Ammon's horn (tissue), 1 donor: ENCODE measurements at regions not wholly inside any gene's neighbourhood (a gene's known extent, or its start where the extent isn't known, plus 50 kb on each side); places are given as distances from the start of the nearest gene placed in this dataset.
"Not testable (repeated sequence)": the region's sequence is repeated elsewhere in the genome, so short reads cannot be mapped to it uniquely, and the experiment has no call there.

Experiments used
- DNase-seq: peaks from one replicate; pipeline ENCODE4 v3.0.0-alpha.2; 2016; ENCODE audit warnings: low spot score

DNA sequence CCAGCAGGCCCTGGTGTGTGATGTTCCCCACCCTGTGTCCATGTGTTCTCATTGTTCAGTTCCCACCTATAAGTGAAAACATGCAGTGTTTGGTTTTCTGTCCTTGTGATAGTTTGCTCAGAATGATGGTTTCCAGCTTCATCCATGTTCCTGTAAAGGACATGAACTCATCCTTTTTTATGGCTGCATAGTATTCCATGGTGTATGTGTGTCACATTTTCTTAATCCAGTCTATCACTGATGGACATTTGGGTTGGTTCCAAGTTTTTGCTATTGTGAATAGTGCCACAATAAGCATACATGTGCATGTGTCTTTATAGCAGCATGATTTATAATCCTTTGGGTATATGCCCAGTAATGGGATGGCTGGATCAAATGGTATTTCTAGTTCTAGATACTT is 130.4 kb upstream of the FHL2 start:
- not testable (repeated sequence) for DNase-seq

- no peak for DNase-seq
Measured at GRCh38 chr2:105526000-105526925, 127.4 kb upstream of the FHL2 start.

DNA sequence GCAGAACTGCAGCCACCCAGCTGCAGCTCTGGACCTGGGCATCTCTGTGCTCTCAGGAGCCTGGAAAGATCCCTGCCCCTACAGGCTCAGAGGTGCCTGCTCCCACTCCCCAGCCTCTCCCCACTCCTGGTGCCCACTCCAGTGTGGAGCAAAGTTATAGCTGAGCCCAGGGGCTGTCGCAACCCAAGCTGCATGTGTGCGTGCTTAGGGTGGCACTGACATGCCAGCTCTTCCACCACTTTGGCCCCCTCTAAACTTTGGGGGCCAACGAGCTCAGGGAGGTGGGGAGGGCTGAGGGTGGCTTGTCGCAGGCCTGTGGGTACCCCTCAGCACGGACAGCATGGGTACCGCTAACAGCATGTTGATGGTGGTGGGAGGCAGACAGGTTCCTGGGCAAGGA is 126.3 kb upstream of the FHL2 start:
- DNase-seq, result no peak

- no peak for DNase-seq
Measured at GRCh38 chr2:105522645-105523044, 123.8 kb upstream of the FHL2 start.

DNA sequence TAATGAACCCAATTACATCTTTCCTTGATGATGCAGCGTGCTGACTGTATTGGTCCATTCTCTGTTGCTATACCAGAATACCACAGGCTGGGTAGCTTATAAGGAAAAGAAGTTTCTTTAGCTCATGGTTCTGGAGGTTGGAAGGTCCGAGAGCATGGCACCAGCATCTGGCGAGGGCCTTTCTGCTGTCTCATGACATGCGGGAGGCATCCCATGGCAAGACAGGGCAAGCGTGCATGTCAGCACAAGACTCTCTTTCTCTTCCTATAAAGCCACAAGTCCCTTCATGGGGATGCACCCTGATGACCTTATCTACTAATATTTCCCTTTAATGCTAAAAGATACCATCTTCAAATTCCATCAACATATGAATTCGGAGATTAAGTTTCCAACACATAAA is 122.8 kb upstream of the FHL2 start:
- DNase-seq, result no peak

DNA sequence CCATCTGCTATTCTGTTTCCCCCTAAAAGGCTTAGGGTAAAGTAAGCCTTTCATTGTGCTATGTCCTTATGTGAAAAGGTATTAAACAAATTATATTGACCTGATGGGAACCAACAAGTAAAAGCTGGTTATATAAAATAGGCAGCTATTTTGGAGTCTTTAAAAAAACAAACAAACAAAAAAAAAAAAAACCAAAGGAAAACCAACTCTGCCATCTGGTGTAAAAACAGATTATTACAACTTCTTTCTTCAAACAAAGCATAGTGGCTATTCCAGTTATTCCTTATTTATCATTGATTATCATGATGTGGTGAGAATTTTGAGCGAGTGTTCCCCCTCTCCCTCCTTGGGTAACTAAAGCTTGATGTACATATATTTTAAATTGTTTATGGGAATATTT is 122.3 kb upstream of the FHL2 start:
- DNase-seq, result no peak

GRCh38 chr2:105519516-105519915 is 120.7 kb upstream of the FHL2 start:
- DNase-seq, result no peak

DNA sequence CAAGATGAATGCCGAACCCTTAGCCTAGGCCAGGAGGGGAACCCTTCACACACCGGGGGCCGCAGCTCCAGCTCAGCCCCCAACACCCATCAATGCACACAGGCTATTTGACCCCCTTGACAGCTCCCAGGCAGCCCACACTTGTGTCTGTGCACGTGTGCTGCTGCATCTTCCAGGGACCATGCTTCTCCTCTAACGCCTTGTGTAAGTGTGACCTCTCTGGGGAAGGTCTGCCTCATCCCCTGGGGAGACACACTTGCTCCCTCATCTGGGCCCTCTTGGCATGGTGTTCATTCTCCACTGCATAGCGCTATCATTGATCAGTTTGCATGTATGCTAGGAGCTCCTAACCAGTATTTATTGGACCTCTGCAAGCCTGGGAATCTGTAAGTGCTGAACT is 120.0 kb upstream of the FHL2 start:
- DNase-seq, result no peak

- peak; percentile 39 for DNase-seq
Measured at GRCh38 chr2:105517814-105518705, 119.2 kb upstream of the FHL2 start.

DNA sequence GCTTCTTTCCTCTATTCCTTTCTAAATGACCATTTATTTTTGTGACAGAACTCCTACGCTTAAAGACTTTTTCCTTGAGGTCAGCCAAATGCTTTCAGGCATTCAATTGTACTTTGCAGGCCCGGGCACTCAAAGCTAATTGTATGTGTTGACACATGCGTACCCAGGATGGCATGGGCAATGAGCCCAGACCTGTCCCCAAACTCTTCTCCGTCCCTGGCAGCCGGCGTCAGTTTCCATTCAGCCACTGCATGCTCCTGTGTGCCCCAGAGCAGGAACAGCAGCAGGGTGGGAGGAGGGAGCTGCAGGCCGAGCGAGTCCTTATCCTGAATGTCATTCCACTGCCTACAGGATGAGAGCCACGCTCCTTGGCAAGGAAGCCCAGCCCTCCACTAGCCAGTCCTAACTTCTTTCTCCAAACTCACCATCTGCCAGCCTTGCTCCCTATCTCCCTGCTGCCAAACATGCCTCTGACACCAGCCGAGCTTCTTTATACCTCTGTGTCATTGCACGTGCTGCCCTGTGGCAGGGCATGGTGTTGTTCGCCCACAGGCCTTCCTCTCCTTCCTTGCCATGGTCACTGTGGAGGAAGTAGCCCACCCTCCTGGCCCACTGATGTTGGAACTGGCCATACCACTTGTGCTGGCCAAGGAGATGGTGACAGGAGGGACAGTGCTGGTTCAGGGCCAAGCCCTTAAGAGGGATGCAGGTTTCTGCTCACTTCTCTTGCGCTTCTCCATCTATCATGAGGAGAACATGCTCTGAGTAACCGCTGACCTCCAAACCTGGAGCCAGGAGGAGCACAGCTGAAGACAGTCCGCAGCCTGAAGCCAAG is 116.9 kb upstream of the FHL2 start:
- DNase-seq, result peak; percentile 46

DNA sequence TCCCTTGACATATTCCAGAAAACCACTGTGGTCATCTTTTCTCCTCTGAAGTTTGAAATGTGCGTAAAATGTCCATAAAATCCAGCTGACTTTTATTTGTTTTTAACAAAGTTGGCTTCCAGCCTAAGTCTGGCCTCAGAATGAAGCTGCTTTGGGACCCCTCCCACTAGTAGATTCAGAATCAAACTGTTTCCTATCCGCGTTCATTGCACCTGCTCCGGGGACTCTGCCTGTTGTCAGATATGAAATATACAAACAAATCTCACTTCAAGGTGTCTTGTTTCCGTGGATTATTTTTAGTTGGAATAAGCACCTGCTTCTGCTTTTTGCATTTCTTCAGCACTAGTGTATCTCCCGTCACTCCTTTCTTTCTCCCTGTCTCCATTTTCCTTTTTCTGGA is 115.7 kb upstream of the FHL2 start:
- no peak for DNase-seq

- DNase-seq, result no peak
Measured at GRCh38 chr2:105510761-105511528, 112.1 kb upstream of the FHL2 start.

- no peak for DNase-seq
Measured at GRCh38 chr2:105509269-105510086, 110.6 kb upstream of the FHL2 start.

- DNase-seq, result not testable (repeated sequence)
Measured at GRCh38 chr2:105506860-105507259, 108.0 kb upstream of the FHL2 start.

DNA sequence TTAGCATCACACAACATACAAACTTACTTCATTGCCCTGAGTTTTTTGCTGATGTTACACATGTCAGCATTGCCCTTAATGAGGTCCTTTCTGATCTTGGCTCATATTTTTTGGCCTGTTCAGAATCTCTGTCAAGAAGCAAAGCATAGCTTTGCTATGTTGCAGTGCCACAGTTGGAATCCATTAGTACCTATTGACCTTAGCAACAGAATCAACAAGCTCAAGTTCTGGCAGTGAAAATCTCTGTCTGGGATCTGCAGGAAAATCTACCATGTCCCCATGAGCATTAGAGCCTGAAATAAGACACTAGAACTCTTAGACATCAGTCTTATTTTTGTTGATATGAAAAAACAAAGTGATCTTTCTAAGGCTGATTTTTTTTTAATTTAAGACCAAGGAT is 105.6 kb upstream of the FHL2 start:
- DNase-seq, result no peak

- no peak for DNase-seq
Measured at GRCh38 chr2:105502625-105503334, 103.9 kb upstream of the FHL2 start.

GRCh38 chr2:105498281-105498846 is 99.5 kb upstream of the FHL2 start:
- DNase-seq, result no peak

DNA sequence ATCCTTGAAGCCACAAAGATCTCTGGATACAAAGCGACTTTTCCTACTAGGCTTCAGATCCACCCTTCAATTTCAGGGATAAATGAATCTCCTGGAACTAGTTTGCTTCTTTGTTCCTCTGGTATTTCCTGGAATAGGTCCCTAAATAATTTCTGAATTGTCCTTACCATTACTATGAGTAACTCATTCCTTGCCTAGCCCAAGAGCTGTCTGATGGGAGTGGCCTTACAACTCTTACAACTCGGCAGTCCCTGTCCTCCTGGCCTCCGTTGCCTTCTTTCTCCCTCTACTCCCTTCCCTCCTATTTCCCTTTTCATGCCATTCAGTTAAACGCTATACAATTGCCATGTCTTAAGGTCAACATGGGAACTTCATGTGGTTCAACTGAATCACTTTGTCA is 98.2 kb upstream of the FHL2 start:
- no peak for DNase-seq

DNA sequence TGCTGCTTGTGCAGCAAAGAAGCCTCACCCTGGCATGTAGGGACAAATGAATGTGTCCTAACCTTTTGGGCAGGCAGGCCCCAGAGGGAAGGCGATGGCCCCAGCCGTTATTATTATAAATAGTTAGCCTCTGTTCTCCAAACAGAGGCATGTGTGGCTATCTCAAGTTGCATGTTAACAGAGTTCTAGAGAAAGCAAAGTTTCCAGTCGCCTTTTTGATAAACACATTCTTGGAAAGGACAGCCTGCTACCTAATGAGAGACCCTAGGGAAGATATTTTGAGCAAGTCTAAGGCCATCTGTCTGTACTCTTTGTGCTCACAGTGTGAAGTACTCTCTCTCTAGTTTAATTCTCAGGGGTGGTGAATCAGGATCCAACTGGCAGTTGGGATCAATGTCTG is 97.4 kb upstream of the FHL2 start:
- no peak for DNase-seq
